Hepatocyte (in vitro differentiated cells): ENCODE measurements at regions not wholly inside any gene's neighbourhood (a gene's known extent, or its start where the extent isn't known, plus 50 kb on each side); places are given as distances from the start of the nearest gene placed in this dataset.

ENCODE experiments used
- CTCF ChIP-seq: fragments of 200-600 bp; sonication (generic); IDR thresholded peaks from 2 replicates; pipeline ENCODE4 v1.5.1; 2016; ENCODE audit warnings: antibody characterized with exemption, mild to moderate bottlenecking; ENCODE audit not compliant: poor library complexity
- EZH2 ChIP-seq: fragments of 200-600 bp; sonication (generic); IDR thresholded peaks from 2 replicates; pipeline ENCODE4 v1.6.1; 2016; ENCODE audit warnings: antibody characterized with exemption, mild to moderate bottlenecking, borderline replicate concordance

- TF ChIP-seq CTCF: no peak
- TF ChIP-seq EZH2: no peak
Observed at GRCh38 chr5:143892271-143892670, 80.3 kb downstream of the HMHB1 start.
